ENCODE measurements at regions not wholly inside any gene's neighbourhood (a gene's known extent, or its start where the extent isn't known, plus 50 kb on each side); places are given as distances from the start of the nearest gene placed in this dataset.

- no peak for TF ChIP-seq USF2 (IDR thresholded peaks at IDR 0.05; ENCODE audit: low read length)
- TF ChIP-seq CTCF (IDR thresholded peaks at IDR 0.05; ENCODE audit: control extremely low read depth in 1 of 3, insufficient read depth in 1 of 3, low read depth in 1 of 3, low read length in 3 of 3) = no peak
- no peak for TF ChIP-seq YY1 (IDR thresholded peaks at IDR 0.05; ENCODE audit: low read depth, low read length)
- no peak for TF ChIP-seq SUZ12 (IDR thresholded peaks at IDR 0.05; ENCODE audit: low read length)
- no peak for TF ChIP-seq SIN3A (conservative IDR thresholded peaks at IDR 0.05 in 1 of 2, IDR thresholded peaks at IDR 0.05 in 1 of 2; ENCODE audit: low read depth in 1 of 2, low read length in 2 of 2)
- no peak for TF ChIP-seq RAD21 (IDR thresholded peaks at IDR 0.05 in 1 of 2, conservative IDR thresholded peaks at IDR 0.05 in 1 of 2; ENCODE audit: low read depth in 2 of 2, low read length in 2 of 2)
- TF ChIP-seq POLR2A (IDR thresholded peaks at IDR 0.05; ENCODE audit: control extremely low read depth in 1 of 2, low read depth in 2 of 2, low read length in 2 of 2) = no peak
- no peak for TF ChIP-seq TEAD4 (IDR thresholded peaks at IDR 0.05; ENCODE audit: low read depth, low read length)
- no peak for TF ChIP-seq ZNF274 (IDR thresholded peaks at IDR 0.05; ENCODE audit: borderline replicate concordance, extremely low read depth, low read length)
Observed at GRCh38 chr11:8327761-8328192, 64.1 kb upstream of the LMO1 start.

Data from H1 (cell line).